NCI-H2171 (cell line): ENCODE measurements at regions not wholly inside any gene's neighbourhood (a gene's known extent, or its start where the extent isn't known, plus 50 kb on each side); places are given as distances from the start of the nearest gene placed in this dataset.
A peak's percentile ranks its signal among the peaks of the same experiment; 100 is the strongest.
"Not testable (repeated sequence)": the region's sequence is repeated elsewhere in the genome, so short reads cannot be mapped to it uniquely, and the experiment has no call there.

Experiments used
- DNase-seq: peaks from one replicate; lab custom pipeline; 2025; lab: John Stamatoyannopoulos, UW

DNA sequence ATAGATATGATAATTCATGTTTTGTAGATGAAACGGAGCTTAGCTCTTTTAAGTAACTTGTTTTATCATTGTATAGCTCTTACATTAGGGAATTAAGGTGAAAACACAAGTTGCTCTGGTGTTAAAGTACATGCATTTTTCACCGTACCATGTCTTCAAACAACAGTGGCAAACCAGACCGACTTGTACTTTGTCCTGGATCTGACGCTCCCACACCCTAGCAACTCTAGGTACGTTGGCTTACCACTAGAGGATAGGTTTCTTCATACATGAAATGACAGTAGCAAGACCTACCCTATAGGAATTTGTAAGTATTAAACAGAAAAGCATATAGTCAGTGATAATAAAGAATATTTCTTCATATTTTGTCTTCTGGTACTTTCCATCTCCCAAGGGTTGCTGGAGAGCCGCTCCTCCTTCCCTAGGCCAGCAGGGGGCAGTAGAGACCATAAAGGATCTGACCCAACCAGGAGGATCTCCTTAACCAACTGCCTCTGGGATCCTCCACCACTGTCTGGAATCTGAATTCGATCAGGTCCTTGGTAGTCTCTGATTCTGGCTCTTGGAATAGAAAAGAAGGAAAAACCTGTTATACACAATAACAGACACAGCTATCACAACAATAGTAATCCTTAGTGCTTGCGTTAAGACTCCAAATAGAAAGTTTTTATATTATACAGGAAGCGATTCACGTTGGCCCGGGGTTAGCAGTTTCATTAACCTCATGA lies 136.7 kb downstream of the CAVIN4 start:
- DNase-seq: peak; percentile 42

DNA sequence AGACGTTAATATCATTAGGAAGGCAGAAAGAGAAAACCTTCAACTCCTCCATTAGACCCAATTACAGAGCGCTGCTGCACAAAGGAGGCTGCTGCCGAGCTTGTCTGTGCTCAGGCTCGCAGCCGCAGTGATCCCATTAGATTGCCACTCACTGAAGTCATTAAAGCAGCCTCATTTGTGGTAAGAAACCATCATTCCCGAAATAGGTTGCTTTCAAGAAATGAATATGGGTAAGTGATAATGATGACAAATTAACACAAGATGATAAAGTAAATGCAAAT lies 137.2 kb downstream of the CAVIN4 start:
- DNase-seq: no peak

DNA sequence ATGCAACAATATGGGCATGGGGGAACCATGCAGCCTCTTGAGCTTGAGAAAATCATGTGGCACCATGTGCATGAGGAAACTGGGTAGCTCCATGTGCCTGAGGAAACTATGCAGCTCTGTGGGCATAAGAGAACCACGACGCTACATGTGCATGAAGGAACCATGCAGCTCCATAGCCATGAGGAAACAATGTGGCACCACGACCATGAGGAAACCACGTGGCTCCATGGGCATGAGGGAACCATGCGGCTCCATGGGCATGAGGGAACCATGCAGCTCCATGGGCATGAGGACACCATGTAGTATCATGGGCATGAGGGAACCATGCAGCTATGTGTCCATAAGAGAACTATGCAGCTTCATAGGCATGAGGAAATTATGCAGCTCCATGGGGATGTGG lies 140.8 kb downstream of the CAVIN4 start:
- DNase-seq: no peak

DNA sequence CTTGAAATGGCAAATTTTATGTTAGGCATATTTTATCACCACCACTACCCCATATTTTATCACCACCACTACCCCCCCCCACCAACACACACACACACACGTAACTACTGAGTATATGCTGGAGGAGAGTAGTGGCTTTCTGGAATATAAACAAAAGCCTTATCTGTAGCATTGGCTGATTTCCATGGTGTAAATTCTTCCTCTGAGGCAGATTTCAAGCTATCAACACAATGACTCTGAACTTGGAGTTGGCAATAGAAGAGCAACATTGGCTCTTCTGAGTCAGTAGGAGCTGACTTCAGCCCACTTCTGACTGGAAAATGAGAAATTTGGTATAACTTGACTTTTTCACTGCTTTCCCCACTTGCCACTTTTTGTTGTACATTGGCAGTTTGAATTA lies 143.0 kb downstream of the CAVIN4 start:
- no peak for DNase-seq

DNA sequence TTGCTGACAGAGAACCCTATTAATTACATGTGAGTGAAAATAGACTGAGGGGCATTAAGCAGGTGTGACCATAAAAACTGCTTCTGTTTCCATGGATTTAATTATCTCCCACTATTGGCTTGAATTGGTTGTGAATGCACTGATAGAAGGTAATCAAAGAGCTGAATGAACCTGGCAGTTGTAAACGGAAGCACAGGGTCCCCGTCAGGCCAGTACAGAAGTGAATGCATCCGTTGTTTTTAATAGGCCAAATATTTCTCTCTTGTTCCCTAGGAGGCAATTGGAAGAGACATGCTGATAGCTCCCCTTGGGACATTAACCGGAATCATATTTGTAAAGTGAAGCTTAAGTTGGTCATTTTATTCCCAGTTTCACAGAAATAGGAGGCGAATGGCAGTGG lies 147.0 kb downstream of the CAVIN4 start:
- DNase-seq: no peak

DNA sequence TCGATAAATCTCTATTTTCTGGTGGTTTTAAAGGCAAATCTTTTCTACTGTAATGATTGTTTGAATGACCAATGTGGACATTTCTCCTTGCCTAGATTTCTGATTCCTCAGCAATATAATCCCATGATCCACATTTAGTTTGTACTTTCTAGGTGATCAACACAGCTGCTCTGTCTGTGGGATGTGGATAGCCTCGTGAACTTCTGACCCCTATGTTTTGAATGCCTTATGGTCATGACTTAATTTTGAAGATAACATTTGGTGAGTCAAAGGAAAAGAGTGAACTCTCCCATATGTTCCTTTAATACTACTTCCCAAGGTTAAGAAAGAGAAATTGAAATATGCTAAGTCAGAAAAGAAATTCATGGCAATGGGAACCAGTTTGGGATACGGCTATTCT lies 147.5 kb downstream of the CAVIN4 start:
- peak; percentile 9 for DNase-seq

DNA sequence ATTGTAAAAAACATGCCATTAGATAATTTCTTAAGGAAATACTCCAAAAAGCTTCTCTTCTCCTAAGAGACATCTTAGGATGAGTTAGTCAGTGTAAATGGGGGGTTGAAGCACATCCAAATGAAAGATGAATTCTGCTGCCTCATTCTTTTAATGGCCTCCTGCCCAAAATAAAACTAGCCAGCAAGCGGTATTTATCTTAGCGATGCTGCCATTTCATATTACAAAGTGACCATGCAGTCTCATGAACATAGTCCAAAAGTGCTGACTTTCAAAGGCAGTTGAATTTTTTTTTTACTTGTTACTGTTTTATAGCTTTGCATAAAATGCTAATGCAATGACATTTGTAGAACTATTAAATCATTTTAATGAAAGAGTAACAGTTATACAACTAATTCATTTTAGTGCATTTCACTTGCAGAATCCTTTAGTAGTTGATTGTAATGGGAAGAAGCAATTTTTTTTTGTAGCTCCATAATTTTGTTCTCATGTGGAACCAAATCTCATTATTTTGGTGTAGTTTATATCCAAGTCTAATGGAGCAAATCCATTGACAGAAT lies 151.5 kb downstream of the CAVIN4 start:
- no peak for DNase-seq

DNA sequence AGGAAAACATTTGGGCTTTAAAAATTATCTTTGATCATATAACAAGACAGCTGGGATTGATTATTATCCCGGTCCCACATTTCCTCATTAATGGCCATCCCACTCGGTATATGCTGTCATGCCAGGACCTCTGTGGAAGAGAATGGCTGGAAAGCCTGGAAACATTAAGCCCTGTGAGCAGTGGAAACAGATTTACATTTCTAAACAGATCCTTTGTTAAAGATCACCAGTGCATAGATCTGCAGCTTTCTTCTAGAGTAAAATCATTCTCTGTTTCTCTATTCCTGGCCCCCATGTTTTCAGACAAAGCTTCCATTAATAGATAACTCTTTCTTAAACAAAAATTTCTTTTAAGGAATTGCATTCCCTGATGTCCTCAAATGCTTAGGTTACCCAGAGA lies 152.2 kb downstream of the CAVIN4 start:
- no peak for DNase-seq

DNA sequence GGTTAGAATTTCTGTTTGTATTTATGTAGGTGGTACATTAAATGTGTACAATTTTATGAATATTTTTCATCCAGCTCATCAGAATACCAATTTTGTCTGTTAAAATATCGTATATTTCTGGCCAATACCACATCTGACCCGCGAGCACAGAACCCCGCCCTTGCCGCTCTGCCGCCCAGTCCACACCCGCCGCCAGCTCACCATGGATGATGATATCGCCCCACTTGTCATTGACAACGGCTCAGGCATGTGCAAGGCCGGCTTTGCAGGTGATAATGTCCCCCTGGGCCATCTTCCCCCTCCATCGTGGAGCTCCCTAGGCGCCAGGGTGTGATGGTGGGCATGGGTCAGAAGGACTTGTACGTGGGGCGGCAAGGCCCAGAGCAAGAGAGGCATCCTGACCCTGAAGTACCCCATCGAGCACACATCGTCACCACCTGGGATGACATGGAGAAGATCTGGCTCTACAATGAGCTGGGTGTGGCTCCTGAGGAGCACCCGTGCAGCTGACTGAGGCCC lies 153.2 kb downstream of the CAVIN4 start:
- no peak for DNase-seq

DNA sequence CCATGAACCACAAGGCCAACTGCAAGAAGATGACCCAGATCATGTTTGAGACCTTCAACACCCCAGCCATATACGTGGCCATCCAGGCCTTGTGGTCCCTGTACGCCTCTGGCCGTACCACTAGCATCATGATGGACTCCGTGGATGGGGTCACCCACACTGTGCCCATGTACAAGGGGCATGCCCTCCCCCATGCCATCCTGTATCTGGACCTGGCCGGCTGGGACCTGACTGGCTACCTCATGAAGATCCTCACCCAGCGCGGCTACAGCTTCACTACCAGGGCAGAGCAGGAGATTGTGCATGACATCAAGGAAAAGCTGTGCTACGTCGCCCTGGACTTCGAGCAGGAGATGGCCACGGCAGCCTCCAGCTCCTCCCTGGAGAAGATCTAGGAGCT lies 153.7 kb downstream of the CAVIN4 start:
- no peak for DNase-seq

DNA sequence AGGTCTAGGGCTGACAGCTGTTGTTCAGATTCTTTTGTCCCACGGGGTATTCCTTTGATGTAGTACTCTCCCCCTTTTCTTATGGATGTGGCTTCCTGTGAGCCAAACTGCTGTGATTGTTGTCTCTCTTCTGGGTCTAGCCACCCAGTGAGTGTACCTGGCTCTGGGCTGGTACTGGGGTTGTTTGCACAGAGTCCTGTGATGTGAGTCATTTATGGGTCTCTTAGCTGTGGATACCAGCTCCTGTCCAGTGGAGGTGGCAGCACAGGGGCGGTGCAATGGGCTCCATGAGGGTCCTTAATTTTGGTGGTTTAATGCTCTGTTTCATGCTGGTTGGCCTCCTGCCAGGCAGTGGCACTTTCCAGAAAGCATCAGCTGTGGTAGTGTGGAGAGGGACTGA lies 161.3 kb downstream of the CAVIN4 start:
- DNase-seq: no peak

DNA sequence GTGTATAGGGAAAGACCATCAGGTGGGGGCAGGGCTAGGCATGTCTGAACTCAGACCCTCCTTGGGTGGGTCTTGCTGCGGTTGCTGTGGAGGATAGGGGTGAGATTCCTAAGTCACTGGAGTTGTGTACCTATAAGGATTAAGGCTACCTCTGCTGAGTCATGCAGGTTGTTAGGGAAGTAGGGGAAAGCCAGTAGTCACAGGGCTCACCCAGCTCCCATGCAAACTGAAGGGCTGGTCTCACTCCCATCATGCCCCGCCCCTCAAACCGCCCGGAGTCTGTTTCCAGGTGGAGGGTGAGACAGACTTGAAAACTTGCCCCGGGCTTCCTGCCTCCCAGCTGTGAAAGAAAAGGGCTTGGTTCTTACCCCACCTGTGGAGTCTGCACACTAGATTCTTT lies 161.8 kb downstream of the CAVIN4 start:
- no peak for DNase-seq

DNA sequence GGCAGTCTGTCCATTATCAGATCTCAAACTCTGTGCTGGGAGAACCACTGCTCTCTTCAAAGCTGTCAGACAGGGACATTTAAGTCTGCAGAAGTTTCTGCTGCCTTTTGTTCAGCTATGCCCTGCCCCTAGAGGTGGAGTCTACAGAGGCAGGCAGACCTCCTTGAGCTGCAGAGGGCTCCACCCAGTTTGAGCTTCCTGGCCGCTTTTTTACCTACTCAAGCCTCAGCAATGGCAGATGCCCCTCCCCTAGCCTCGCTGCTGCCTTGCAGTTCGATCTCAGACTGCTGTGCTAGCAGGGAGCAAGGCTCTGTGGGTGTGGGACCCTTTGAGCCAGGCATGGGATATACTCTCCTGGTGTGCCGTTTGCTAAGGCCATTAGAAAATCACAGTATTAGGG lies 171.1 kb downstream of the CAVIN4 start:
- not testable (repeated sequence) for DNase-seq

DNA sequence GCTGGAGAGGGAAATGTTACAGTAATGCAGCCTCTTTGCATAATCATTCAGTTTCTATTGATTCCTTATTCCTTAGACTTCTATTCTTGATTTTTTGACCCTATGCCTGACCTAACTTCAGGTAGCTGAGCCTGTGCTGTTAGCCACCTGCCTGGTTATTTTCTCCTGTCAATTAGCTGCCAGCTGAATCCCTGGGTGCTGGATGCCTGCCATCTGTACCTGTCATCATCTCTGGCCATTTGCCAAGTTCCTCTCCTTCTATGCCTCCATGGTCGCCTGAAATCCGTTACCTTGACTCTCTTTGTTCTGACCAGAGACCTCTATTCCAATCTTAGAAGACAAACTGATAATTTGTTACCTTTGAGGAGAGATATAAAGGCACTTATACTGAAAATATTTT lies 178.3 kb downstream of the CAVIN4 start:
- peak; percentile 92 for DNase-seq

DNA sequence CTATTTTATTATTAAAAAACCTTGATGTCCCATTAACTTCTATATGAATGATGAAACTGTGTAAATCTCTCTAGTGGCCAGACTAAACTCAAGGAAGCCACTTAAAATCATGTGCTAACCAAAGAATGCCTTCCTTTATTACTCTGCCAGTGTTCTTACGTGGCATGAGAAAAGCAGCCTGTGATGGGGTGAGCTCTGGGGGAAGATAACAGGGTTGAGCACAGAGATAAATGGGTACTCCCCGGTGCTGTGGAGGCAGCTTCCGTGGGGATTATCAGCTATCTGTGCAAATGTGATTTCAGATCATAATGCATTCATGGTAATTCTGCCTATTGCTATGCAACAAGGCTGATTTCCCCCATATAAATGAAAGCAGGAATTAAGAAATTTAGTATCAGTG lies 181.3 kb downstream of the CAVIN4 start:
- DNase-seq: no peak

DNA sequence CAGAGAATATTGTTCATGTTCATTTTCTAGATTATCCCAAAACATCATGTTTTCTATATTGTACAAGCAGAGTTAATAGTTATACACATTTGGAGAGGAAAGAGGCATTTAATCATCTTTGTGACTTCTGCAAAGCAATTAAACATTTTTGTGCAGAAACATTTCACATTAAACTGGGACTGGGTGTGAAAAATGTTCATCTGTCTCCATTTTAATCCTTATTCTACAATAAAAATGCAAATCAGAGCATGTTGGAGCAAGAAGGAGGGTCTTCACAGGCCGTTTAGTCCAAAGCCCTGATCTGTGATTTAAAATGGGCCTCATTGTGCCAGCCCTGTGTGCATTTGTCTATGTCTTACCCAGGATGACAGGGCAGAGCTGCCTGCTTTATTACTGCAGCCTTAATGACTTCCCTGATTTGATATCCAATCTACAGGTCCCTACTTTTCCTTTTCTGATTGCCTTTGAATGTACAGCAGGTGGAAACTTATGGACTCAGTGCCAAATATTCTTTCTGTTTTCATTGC lies 183.5 kb downstream of the CAVIN4 start:
- no peak for DNase-seq

DNA sequence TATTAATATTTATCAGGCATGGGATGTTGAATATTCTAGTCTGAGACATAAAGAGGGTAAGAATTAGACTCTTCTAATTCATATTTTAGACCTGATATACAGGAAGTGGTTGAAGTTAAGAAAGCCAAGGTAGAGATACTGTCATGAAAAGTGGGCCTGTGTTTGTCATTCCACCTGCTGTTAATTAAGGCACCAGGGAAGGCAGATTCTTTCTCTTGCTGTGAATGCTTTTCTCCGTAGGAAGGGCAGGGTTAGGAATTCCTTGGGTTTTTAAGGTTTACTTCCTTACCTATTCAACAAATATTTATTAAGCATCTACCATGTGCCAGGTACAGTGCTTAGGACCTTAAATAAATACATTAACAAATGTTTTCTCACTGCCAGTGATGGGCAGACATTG lies 196.4 kb downstream of the CAVIN4 start:
- DNase-seq: no peak

DNA sequence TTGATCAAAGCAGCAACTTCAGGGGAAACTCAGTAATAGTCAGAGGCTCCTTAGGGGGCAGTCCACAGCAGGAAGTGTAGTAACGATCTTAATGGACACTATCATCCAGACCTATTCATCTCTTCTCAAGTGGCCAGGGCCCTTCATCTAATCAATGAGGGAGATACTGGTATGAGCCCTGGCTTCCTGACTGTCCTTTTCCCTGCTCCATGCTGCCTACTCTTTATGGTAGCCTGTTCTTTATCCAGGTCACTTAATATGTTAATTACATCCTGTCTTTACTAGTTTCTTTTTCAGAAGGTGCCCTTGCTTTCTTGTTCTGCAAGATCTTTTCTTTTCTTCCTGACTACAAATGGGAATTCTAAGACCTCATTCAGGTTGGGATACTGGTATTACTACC lies 197.1 kb downstream of the CAVIN4 start:
- DNase-seq: no peak

DNA sequence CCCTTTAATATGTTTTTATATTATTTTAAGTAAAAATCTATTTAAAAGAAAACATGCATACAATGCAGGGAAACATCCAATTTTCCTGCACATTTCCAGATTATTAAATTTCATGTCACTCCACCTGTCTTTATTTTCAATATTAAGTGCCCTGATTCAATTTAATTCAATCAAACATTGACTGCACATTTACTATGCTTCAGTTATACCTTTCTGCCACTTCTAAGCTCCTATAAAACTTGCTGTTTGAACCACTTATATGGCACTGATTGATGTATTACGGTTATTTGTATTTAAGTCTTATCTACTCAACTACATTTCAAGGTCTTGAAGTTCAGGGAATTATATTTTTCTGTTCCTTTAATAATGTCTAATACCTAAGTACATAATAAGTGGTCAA lies 198.0 kb downstream of the CAVIN4 start:
- DNase-seq: no peak

DNA sequence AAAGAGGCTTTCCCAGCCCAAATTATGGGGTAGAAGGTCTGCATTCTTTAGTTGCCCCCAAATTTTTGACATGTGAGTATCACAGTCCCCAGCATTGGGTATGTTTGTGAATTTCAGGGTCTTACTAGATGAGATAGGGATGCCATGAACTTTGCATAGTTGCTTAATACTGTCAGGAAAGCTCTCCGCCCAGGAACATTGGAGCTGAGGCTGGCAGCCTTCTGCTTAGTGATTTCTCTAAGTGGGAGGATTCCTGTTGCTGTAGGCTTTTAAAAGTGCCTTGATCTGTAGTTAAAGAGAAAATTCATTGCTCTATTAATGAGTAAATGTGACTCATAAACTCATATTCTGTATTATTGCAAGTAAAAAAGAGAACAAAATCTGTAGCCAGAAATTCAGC lies 206.9 kb downstream of the CAVIN4 start:
- DNase-seq: no peak

DNA sequence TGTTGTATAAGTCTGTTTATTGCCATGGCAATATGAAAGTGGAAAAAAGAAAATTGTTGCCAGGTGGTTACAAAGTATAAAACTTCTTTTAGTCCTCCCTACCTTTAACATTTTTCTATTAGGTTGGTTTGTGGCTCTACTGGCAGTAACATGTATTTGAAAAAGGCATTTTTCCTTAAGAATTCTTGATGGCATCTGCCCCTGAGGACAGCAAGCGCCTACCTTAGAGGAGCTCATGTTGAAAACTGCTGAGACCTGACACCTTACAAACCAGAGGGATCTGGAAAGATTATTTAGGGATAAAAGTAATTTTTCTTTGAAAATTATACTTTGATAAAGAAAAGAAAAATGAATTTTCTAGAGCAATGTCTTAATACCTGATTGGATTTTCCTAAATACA lies 208.1 kb downstream of the CAVIN4 start:
- no peak for DNase-seq

DNA sequence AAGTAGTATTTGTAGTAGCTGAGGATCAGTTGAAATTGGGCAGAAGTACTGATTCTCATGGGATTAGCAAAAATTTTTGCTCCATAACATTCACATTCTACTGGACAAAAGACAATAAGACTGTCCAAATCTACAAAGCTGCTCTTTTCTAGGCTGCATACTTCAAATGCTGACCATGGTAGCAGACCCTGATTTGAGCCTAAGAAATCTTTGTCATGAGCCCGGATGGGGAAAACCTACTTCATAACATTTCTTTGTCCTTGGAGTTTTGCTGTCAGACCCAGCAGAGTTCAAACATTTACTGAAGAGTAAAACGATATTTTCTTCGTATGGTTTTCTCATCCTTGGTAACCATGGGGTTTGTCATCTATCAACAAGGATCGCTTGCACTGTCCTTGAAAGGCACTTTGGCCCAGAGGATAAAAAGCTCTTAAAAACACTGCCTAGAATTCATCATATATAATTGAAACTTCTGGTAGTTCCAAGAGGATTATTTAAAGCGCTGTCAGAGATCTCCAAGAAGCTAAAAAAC lies 216.9 kb downstream of the CAVIN4 start:
- no peak for DNase-seq

DNA sequence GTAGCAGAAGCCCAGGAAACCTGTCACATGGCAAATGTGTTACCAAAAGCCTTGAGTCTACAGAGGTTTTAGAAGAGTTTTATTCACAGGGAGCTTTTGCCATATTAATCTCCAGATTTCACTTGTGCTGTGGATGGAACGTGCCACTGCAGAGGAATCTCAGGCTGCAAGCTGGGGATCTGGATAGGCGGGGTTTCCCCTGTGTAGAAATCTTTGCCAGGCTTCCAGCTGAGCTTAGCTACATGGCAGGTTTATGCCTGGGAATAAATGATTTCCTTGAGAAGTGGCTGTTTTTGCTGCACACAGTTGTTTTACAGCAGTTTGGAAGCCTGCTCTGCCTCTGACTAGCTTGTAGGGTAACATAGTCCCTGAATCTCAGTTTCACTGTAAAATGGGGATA lies 224.6 kb upstream of the PLPPR1 start:
- DNase-seq: no peak

DNA sequence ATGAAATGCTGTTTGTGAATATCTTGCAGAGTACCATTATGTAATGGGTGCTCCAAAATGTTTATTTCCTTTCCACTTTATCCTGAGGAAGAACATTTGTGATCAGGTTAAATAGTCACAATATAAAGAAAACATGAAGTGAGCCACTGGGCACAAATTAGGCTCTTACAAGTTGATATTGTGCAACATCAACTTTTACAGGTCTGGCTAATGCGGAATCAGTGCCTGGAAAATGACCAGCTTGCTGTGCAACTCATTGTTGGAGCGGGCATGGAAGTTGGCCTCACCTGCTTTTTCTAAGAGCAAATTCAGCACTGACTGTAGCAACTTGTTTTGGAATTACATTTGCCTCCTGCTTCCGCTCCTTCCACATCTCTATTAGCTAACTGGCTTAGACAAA lies 216.9 kb upstream of the PLPPR1 start:
- no peak for DNase-seq
